ENCODE measurements at regions not wholly inside any gene's neighbourhood (a gene's known extent, or its start where the extent isn't known, plus 50 kb on each side); places are given as distances from the start of the nearest gene placed in this dataset.

DNA sequence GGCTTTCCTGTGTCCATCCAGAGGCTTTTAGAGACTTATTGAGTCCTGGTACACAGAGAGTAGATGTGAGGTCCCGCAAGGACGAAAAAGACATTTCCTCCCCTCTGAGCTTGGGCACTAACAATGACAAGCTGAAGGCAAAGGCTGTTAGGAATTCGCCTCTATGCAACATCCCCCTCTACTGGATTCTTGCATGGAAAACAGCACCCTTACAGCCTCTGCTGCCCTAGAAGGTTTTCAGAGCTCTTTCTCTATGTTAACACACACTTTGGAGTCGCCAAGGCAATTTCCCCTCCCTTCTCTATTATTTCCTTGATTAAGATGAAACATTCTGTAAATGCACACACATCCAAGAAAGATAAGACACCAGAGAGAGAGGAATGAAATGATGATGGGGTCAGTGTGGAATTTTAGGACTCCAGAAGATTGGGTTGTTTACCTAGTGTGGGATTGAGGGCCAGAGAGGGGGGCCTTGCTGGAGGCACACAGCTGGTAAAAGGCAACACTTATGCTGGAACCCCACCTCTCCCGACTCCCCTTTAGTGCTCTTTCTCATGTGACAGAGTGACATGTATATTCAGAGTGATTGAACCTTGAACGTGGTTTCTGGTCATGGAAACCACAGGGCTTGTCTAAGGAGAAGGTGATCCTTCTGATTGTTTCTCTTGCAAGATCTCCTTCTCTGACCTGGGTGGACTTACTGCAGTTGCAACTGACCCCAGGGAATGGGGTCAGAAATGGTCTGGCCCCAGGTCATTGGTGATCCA lies 300.7 kb downstream of the CLIC5 start:
- TF ChIP-seq SIN3A (IDR thresholded peaks at IDR 0.05; ENCODE audit: borderline replicate concordance, insufficient read depth, low read length) = no peak
- no peak for TF ChIP-seq FOXP2 (optimal IDR thresholded peaks at IDR 0.05; ENCODE audit: borderline replicate concordance, extremely low read depth, extremely low read length, insufficient read depth)
- TF ChIP-seq, protein P1, sequence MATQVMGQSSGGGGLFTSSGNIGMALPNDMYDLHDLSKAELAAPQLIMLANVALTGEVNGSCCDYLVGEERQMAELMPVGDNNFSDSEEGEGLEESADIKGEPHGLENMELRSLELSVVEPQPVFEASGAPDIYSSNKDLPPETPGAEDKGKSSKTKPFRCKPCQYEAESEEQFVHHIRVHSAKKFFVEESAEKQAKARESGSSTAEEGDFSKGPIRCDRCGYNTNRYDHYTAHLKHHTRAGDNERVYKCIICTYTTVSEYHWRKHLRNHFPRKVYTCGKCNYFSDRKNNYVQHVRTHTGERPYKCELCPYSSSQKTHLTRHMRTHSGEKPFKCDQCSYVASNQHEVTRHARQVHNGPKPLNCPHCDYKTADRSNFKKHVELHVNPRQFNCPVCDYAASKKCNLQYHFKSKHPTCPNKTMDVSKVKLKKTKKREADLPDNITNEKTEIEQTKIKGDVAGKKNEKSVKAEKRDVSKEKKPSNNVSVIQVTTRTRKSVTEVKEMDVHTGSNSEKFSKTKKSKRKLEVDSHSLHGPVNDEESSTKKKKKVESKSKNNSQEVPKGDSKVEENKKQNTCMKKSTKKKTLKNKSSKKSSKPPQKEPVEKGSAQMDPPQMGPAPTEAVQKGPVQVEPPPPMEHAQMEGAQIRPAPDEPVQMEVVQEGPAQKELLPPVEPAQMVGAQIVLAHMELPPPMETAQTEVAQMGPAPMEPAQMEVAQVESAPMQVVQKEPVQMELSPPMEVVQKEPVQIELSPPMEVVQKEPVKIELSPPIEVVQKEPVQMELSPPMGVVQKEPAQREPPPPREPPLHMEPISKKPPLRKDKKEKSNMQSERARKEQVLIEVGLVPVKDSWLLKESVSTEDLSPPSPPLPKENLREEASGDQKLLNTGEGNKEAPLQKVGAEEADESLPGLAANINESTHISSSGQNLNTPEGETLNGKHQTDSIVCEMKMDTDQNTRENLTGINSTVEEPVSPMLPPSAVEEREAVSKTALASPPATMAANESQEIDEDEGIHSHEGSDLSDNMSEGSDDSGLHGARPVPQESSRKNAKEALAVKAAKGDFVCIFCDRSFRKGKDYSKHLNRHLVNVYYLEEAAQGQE (IDR thresholded peaks at IDR 0.05; ENCODE audit: insufficient read depth in 1 of 2, low read depth in 2 of 2, low read length in 2 of 2) = no peak
- no peak for TF ChIP-seq TAF1 (IDR thresholded peaks at IDR 0.05; ENCODE audit: borderline replicate concordance, insufficient read depth, low read length)
- no peak for TF ChIP-seq POLR2AphosphoS5 (IDR thresholded peaks at IDR 0.05; ENCODE audit: low read depth, low read length)

DNA sequence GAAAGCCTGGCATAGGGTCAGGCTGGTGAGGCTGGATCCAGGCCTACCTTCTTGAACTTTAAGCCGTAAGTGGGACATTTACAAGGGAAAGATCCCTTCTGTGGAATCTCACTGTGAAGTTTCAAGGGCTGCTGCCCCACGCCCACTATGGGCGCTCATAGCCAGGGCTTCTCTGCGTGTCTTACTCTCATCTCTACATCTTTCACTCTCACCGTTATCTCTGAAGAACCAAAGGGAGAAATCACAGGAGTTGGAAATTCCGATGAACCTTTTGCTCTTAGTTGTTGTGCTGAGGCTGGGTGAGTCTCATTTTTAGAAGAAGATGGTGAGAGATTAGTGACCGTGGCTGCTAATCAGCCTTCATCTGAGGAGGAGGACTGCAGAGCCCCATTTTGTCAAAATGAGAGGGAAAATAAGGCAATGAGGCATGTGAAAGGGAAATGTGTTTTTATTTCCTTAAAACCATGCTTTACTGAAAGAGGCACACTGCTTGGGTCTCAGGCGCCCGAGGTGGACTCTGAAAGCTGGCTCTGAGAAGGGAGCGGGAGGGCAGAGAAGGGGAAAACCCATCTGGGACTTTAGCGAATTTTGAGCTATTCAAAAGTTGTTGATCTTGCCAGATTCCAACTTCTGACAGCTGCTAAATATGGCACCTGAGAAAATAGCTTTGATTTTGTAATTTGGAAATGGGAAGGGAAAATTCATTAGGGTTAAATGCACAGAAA lies 301.5 kb downstream of the CLIC5 start:
- TF ChIP-seq, protein P1 (IDR thresholded peaks at IDR 0.05; ENCODE audit: insufficient read depth in 1 of 2, low read depth in 2 of 2, low read length in 2 of 2) = no peak
- TF ChIP-seq TAF1 (IDR thresholded peaks at IDR 0.05; ENCODE audit: borderline replicate concordance, insufficient read depth, low read length) (no peak), POLR2AphosphoS5 (IDR thresholded peaks at IDR 0.05; ENCODE audit: low read depth, low read length) (no peak), FOXP2 (optimal IDR thresholded peaks at IDR 0.05; ENCODE audit: borderline replicate concordance, extremely low read depth, extremely low read length, insufficient read depth) (no peak), SIN3A (IDR thresholded peaks at IDR 0.05; ENCODE audit: borderline replicate concordance, insufficient read depth, low read length) (no peak)
